M059J (cell line): ENCODE measurements at regions not wholly inside any gene's neighbourhood (a gene's known extent, or its start where the extent isn't known, plus 50 kb on each side); places are given as distances from the start of the nearest gene placed in this dataset.
A peak's percentile ranks its signal among the peaks of the same experiment; 100 is the strongest.

Source experiments
- DNase-seq: peaks from one replicate; pipeline ENCODE4 v3.0.0-alpha.2; 2012; ENCODE audit warnings: low read depth

GRCh38 chr13:104099750-104100149 lies 1033.5 kb upstream of the SLC10A2 start:
- no peak for DNase-seq

- DNase-seq = peak; percentile 71
Observed at GRCh38 chr13:104098421-104098820, 1032.2 kb upstream of the SLC10A2 start.

- DNase-seq = peak; percentile 50
Observed at GRCh38 chr13:104086759-104087158, 1020.5 kb upstream of the SLC10A2 start.

GRCh38 chr13:104086210-104086609 lies 1020.0 kb upstream of the SLC10A2 start:
- peak; percentile 55 for DNase-seq

GRCh38 chr13:104085611-104086010 lies 1019.4 kb upstream of the SLC10A2 start:
- peak; percentile 71 for DNase-seq

GRCh38 chr13:104074326-104074725 lies 1008.1 kb upstream of the SLC10A2 start:
- DNase-seq = no peak

GRCh38 chr13:104071806-104072205 lies 1005.6 kb upstream of the SLC10A2 start:
- no peak for DNase-seq

- DNase-seq = no peak
Observed at GRCh38 chr13:104065328-104065727, 999.1 kb upstream of the SLC10A2 start.

- DNase-seq = peak; percentile 61
Observed at GRCh38 chr13:104057861-104058260, 991.6 kb upstream of the SLC10A2 start.

- DNase-seq = no peak
Observed at GRCh38 chr13:104045907-104046306, 979.7 kb upstream of the SLC10A2 start.

GRCh38 chr13:104043184-104043583 lies 977.0 kb upstream of the SLC10A2 start:
- peak; percentile 71 for DNase-seq

GRCh38 chr13:104034891-104035290 lies 968.7 kb upstream of the SLC10A2 start:
- no peak for DNase-seq

- no peak for DNase-seq
Observed at GRCh38 chr13:104025303-104025702, 959.1 kb upstream of the SLC10A2 start.

- DNase-seq = peak; percentile 87
Observed at GRCh38 chr13:104024416-104025170, 958.4 kb upstream of the SLC10A2 start.

GRCh38 chr13:104021806-104022397 lies 955.7 kb upstream of the SLC10A2 start:
- DNase-seq = no peak

GRCh38 chr13:104017317-104017716 lies 951.1 kb upstream of the SLC10A2 start:
- no peak for DNase-seq

- peak; percentile 70 for DNase-seq
Observed at GRCh38 chr13:104015646-104016396, 949.6 kb upstream of the SLC10A2 start.

- DNase-seq = peak; percentile 83
Observed at GRCh38 chr13:104014803-104015645, 948.8 kb upstream of the SLC10A2 start.

GRCh38 chr13:104011505-104012241 lies 945.5 kb upstream of the SLC10A2 start:
- DNase-seq = peak; percentile 79

GRCh38 chr13:104008541-104009435 lies 942.6 kb upstream of the SLC10A2 start:
- DNase-seq = peak; percentile 87
